ENCODE measurements at regions not wholly inside any gene's neighbourhood (a gene's known extent, or its start where the extent isn't known, plus 50 kb on each side); places are given as distances from the start of the nearest gene placed in this dataset.
"Not testable (repeated sequence)": the region's sequence is repeated elsewhere in the genome, so short reads cannot be mapped to it uniquely, and the experiment has no call there.

DNA sequence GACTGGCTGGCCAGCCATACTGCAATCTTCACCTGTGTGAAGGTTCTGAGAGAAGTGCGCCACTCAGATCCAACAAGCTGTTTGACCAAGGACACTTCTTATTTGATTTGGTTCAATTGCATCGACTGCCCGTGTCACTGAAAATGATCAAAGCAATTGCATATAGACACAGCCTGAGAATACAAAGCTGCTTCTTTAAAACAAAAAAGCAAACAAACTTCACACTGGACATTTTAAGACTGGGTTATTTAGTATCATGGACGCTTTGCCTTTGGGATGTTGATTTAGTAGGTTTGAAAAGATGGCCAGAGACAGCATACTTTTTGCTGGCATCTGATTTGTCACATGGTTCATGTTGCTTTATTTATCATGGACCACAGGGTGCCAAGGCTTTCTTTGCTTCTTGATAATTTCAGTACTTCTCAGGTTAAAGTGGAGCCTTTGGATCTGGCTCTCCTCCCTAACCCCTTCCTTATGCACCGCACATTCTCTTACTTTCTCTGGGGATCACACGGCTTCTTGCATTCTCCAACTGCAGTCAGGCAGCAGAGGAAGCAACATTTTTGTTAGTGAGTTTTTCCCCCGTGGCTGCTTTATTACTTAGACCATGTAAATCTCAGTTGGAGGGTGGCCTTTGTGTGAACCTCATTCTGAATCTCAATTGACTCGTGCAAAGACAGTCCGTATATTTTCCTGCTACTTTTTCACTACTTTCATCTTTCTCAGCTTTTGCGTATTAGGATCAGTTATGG, 151.0 kb downstream of the CD47 start:
- no peak for DNase-seq

- no peak for DNase-seq
Measured at GRCh38 chr3:107938143-107938542, 152.7 kb downstream of the CD47 start.

GRCh38 chr3:107934808-107935207, 156.0 kb downstream of the CD47 start:
- no peak for DNase-seq

GRCh38 chr3:107933450-107933849, 157.4 kb downstream of the CD47 start:
- DNase-seq: no peak

DNA sequence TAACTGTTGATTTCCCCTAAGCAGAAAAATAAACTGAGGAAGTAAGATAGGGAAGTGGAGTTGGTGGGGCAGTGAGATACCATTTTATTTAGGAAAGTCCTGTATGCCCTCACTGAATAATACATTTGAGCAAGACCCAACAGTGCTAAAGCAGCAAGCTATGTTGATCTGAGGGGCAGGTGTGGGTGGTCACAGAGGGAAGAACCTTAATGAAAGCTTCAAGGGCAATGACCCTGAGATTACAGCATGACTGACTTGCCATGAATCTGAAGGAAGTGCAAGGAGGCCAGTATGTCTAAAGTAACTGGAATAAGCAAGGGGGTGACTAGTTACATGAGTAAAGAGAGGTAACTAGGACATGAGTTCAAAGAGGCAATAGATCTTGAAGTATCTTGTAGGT, 159.5 kb downstream of the CD47 start:
- no peak for DNase-seq

DNA sequence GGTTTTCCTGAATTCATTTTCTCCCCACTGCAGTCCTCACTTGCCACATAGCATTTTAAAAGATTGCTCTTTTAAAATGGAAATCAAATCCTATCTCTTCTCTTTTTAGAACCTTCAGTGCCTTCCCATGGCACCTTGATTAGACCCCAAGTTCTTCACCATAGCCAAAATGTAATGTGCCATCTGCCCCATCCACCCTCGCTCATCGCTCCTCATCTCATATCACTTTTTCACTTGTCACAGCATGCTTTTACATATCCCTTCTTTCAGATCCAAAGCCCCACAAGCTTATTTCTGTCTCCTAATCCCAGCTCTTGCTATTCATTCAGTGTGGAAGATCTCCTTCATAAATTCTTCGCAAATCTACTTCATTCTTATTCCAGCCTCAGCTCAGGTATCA, 161.7 kb downstream of the CD47 start:
- no peak for DNase-seq

DNA sequence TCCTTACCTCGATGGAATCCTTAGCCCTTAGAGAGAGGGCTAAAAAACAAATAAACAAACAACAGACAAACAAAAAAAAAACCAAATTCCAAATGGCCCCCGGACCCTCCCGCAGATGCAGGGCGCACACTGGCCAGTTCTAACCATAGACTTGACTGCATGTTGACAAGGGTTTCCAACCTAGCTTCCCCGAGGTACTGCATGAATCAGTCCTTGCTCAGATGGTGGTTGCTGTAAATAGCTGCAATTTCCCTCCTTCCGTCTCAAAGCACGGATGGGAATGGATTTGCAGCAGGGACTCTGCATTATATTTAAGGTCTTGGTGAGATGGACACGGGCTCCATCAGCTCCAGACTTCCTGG, 162.8 kb downstream of the CD47 start:
- DNase-seq: peak; percentile 27

- peak; percentile 62 for DNase-seq
Measured at GRCh38 chr3:107927361-107928083, 163.3 kb downstream of the CD47 start.

DNA sequence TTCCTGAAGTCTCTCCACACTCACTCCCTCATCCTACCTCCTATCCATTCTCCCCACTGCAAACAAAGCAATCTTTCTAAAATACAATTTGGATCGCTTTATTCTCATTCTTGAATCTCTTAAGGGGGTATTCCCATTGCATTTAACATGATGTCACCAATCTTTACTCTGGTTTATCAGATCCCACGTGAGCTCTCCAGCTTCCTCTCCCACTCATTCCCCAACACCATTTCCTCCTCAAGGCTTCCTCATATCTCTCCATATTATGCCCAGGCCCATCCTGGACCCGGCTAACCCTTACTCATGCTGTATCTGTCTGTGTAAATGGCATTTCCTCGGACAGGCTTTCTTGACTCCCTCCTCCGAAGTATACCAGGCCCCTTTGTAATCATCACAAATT, 165.0 kb downstream of the CD47 start:
- DNase-seq: no peak

DNA sequence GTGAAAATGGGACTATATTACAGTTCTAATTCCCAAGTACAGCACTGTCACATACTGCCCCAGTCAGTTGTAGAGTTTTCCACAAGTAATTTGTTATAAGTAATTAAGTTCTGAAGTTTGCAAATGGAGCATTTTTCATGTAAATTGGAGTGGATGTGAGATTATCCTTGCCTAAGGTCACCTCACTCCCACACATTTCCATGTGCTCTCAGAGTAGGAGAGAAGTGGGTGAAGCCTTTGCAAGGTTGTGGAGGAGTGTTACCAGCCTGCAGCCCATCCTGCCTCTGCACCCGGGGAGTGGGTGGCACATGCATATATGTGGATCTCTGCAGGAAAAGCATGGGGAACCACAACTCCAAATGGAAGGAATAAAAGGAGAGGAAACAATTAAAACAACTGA, 169.8 kb downstream of the CD47 start:
- no peak for DNase-seq

- no peak for DNase-seq
Measured at GRCh38 chr3:107920538-107920937, 170.3 kb downstream of the CD47 start.

DNA sequence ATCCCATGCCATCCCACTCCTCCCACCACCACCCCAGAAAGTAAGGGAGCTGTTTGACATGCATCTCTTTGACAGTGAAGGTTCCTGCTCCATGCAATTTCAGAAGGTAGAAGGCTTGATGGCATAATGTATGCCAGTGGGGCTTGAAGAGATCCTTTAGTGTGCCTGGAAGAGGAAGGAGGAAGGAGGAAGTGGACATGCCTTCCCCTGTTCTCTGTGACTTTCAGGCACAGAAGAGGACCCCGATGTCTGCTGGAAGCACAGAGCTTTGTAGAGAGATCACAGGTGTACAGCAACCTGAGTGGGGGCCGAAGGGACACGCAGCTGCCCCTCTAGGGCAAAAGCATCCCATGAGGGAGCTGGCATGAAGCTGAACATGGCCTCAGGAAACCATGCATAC, 171.6 kb downstream of the CD47 start:
- no peak for DNase-seq

DNA sequence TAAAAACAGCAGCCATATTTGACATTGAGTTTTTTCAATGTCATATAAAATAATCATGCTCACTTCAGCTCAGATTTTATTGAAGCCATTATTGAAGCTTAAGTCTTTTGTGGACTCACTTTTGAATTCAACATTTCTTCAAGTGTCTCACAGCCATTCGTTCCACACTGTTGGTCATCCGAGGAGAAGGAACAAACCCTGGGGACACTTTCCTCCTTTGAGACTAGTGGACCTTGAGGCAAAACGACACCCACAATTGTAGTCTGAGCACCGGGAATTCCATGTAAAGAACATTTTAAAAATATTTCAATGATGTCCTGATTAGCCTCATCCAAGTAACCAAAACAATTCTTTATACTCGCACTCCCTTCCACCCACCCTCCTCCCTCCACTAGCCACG, 174.7 kb downstream of the CD47 start:
- DNase-seq: no peak

- DNase-seq: no peak
Measured at GRCh38 chr3:107915706-107916105, 175.1 kb downstream of the CD47 start.

GRCh38 chr3:107913701-107914100, 177.1 kb downstream of the CD47 start:
- DNase-seq: no peak

- no peak for DNase-seq
Measured at GRCh38 chr3:107911337-107912000, 179.4 kb downstream of the CD47 start.

DNA sequence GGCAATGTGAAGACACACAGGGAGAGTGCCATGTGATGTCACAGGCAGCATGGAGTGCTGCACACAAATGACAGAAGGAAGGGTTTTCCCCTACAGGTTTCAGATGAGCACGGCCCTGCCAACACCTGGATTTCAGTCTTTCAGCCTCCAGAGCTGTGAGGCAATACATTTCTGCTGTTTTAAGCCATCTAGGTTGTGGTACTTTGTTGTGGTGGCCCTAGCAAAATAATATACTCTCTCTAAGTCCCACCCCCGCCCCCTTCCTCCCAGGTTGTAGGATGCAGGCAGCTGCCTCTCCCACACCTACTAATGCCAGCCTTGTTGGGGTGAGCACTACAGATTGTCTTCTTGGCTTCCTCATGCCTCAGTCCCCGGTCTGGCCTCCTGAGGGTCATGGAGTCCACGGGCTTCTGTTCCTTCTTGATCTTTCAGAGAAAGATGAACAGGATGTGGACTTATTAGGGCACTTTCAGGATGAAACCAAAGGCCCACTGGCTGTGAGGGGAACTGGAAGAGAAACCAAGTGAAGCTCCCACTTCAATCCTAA, 180.0 kb downstream of the CD47 start:
- no peak for DNase-seq

DNA sequence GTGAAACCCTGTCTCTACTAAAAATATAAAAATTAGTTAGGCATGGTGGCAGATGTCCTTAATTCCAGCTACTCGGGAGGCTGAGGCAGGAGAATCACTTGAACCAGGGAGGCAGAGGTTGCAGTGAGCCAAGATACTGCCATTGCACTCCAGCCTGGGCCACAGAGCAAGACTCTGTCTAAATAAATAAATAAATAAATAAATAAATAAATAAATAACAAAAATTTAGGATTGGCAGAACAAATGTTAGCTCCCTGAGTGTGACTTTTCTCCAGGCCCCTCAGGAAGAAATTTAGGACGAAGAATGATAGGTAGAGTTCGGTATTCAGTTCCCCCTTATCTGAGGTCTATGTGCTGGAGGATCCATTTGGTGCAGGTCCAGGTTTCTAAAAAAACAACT, 181.2 kb downstream of the CD47 start:
- not testable (repeated sequence) for DNase-seq

GRCh38 chr3:107907996-107908395, 182.8 kb downstream of the CD47 start:
- DNase-seq: no peak

DNA sequence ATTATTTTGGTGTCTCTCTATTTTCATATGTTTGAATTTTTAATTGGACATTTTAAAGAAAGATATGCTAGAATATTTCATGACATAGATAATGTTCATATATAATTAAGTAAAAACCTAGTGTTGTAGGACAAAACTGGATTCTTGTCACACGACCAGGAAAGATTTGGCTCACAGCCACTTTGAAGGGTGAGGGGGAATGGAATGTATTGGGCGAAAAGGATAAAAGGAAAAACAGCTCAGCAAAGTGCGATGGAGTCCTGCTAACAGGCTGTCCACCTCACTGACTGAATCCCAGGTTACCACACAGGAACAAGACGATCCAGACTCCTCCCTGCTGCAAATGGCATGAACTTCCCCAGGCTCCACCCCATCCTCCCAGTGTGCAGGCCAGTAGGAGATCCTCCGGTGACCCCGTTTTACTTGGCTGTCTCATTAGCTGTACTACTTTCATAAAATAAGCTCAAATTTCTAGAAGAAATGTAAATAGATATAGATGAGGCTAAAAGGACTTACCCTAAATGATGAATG, 186.2 kb downstream of the CD47 start:
- no peak for DNase-seq

- DNase-seq: no peak
Measured at GRCh38 chr3:107899990-107900651, 190.7 kb downstream of the CD47 start.

GRCh38 chr3:107897471-107898061, 193.3 kb downstream of the CD47 start:
- DNase-seq: no peak

DNA sequence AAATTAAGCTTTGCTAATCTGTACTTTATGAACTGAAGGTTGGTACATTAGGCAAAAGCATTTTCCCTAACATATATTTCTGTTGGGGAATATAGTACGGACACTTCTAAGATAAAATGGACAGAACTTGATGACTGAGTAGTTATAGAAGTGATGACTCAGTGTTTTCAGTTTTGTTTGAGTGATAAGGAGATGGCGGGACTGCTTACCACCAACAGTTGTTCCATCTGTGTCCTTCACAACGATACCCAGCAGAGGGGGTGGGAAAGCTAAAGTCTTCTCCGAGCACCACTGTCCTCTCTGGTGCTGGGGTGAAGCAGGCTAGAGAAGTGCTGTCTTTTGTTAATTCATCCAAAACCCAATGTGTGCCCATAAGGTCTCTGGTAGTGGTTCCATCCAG, 195.8 kb downstream of the CD47 start:
- DNase-seq: no peak
